ENCODE measurements at regions not wholly inside any gene's neighbourhood (a gene's known extent, or its start where the extent isn't known, plus 50 kb on each side); places are given as distances from the start of the nearest gene placed in this dataset.

GRCh38 chr1:22387919-22388580 is 63.6 kb upstream of the ZBTB40 start:
- no peak for DNase-seq

- DNase-seq: no peak
These were observed 62.8 kb upstream of the ZBTB40 start for GRCh38 chr1:22388671-22389450.

- no peak for DNase-seq
These were observed 58.1 kb upstream of the ZBTB40 start for GRCh38 chr1:22393587-22393986.

- DNase-seq: no peak
These were observed 52.8 kb upstream of the ZBTB40 start for GRCh38 chr1:22398656-22399420.

DNA sequence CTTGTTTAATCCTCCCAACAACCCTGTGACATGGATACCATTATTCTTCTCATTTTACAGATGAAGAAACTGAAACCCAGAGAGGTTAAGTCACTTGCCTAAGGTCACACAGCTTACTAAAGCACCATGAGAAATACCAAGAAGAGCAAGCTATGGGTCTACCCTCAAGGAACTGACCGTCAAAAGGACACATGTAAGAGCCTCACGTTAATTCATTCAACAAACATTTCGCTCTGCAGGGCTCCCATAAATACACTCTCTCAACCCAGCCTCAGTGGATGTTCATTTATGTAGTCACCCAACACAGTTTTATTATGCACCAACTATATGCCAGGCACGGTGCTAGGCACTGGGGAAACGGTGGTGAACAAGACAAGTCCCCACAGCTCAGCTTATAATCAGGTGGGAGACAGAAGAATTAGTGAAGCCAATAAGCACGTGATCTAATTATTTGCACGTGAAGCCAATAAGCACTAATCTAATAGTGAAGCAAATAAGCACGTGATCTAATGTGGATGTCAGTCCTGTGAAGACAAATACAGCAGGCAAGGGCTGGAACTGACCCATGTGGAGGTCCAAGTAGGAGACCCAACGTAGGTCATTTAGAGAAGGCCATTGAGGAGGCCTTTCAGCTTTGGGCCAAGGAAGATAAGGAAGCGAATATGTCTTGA is 52.1 kb upstream of the ZBTB40 start:
- no peak for DNase-seq
